ENCODE measurements at regions not wholly inside any gene's neighbourhood (a gene's known extent, or its start where the extent isn't known, plus 50 kb on each side); places are given as distances from the start of the nearest gene placed in this dataset.

DNA sequence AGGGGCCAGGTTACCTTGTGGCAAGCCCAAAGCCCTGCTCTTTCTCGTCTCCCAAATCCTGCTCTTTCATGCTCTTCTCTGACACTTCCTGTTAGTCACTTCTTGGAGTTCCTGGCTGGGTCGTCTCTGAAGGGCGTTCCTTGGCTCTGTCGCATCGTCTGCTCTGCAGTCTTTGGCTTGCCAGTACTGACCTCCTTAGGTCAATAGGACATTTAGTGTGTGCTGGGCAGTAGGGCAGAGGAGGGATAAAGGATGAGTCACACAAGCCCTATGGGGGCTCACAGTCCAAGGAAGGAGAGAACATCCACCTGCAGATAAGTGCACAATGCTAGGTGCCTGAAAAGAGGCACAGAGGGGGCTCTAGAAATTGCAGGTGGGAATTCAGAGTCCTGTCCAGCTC lies 87.5 kb downstream of the FAM43A start:
- no peak for TF ChIP-seq EZH2 (IDR thresholded peaks at IDR 0.05; ENCODE audit: low read depth)
- TF ChIP-seq, protein P1, sequence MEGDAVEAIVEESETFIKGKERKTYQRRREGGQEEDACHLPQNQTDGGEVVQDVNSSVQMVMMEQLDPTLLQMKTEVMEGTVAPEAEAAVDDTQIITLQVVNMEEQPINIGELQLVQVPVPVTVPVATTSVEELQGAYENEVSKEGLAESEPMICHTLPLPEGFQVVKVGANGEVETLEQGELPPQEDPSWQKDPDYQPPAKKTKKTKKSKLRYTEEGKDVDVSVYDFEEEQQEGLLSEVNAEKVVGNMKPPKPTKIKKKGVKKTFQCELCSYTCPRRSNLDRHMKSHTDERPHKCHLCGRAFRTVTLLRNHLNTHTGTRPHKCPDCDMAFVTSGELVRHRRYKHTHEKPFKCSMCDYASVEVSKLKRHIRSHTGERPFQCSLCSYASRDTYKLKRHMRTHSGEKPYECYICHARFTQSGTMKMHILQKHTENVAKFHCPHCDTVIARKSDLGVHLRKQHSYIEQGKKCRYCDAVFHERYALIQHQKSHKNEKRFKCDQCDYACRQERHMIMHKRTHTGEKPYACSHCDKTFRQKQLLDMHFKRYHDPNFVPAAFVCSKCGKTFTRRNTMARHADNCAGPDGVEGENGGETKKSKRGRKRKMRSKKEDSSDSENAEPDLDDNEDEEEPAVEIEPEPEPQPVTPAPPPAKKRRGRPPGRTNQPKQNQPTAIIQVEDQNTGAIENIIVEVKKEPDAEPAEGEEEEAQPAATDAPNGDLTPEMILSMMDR (conservative IDR thresholded peaks at IDR 0.05), result no peak
- H3K4me1 ChIP-seq (replicated peaks; ENCODE audit: insufficient read depth), result peaks cover 20% of the 10 kb centered on the region; the same call in 1 of the 2 replicates
- DNase-seq, result peak in 1 of 2 experiments; percentile 49
- H3F3A ChIP-seq (ENCODE audit: insufficient read depth, low read depth), result no peaks in the 10 kb centered on the region; the same call in 1 of the 2 replicates
- no peaks in the 10 kb centered on the region for H3K36me3 ChIP-seq (ENCODE audit: low read depth)
- no TSS peak for BruUV-seq (replicated peaks)
- intact Hi-C loops (cut with micrococcal nuclease; ENCODE audit: unreplicated experiment), result loop anchor here (10.0 kb wide), 1 partner anchor 332 kb away; no protein-coding TSS in a partner anchor
- no peak overlapping the region for H3K27ac ChIP-seq
- H4K20me1 ChIP-seq (ENCODE audit: insufficient read depth), result no peaks in the 10 kb centered on the region
- H3K4me3 ChIP-seq, result no peak overlapping the region
- no peaks in the 10 kb centered on the region for H3K9me3 ChIP-seq (ENCODE audit: insufficient read depth, low read depth)
- H3K9me2 ChIP-seq (ENCODE audit: insufficient read depth), result no peaks in the 10 kb centered on the region
- peaks cover 10% of the 10 kb centered on the region; the same call in 1 of the 2 replicates for H3K27me3 ChIP-seq (ENCODE audit: insufficient read depth, low read depth)
- H3K4me2 ChIP-seq, result no peak overlapping the region
- no peak overlapping the region for H2AFZ ChIP-seq
- ChIA-PET POLR2A (ENCODE audit: unreplicated experiment) (interaction anchor here (0.7 kb wide), 1 partner anchor 90 kb away, joined by 4 read pairs; no protein-coding TSS in a partner anchor), CTCF (interaction anchor here (0.6 kb wide), 1 partner anchor 51 kb away, joined by 3 read pairs; no protein-coding TSS in a partner anchor)
- no peaks in the 10 kb centered on the region for H3K79me2 ChIP-seq (ENCODE audit: low read depth)

DNA sequence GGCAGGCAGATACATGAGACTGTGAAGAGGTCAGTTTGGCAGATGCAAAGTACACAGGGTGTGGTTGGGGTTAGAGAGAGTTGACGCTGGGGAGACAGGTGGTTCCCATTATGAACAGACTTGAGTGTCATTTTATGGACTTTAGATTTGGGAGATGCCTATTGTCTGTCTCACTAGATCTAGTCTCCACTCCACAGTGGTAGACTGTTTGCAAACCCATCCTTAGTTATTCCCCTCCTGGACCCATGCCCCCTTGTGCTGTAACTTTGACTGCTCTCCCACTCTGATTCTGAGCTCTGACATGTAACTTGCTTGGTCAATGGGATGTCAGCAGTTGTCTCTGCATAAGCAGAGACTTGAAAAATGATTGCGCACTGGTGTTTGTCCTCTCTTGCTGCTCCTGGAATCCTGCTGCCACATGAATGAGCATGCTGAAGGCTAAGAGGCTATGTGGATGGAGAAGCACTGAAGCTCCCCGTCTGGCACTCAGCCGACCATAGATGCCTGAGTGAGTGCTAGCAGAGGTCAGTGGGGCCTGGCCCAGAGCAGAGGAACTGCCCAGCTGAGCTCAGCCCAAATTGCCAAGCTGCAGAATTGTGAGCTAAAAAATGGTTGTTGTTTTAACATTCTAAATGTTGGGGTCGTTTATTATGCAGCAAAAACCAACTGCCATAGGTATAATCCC lies 88.2 kb downstream of the FAM43A start:
- H3K79me2 ChIP-seq (ENCODE audit: low read depth), result no peaks in the 10 kb centered on the region
- BruUV-seq (replicated peaks), result no TSS peak
- no peak overlapping the region for H3K27ac ChIP-seq
- intact Hi-C loops (cut with micrococcal nuclease; ENCODE audit: unreplicated experiment), result loop anchor here (10.0 kb wide), 1 partner anchor 331 kb away; no protein-coding TSS in a partner anchor
- H3K4me2 ChIP-seq, result no peak overlapping the region
- H2AFZ ChIP-seq, result no peak overlapping the region
- no peaks in the 10 kb centered on the region for H3K36me3 ChIP-seq (ENCODE audit: low read depth)
- DNase-seq, result no peak
- no peaks in the 10 kb centered on the region; the same call in 1 of the 2 replicates for H3F3A ChIP-seq (ENCODE audit: insufficient read depth, low read depth)
- no peaks in the 10 kb centered on the region for H4K20me1 ChIP-seq (ENCODE audit: insufficient read depth)
- peaks cover 14% of the 10 kb centered on the region; the same call in 1 of the 2 replicates for H3K4me1 ChIP-seq (replicated peaks; ENCODE audit: insufficient read depth)
- no peak overlapping the region for H3K4me3 ChIP-seq
- H3K9me2 ChIP-seq (ENCODE audit: insufficient read depth), result no peaks in the 10 kb centered on the region
- no peaks in the 10 kb centered on the region for H3K9me3 ChIP-seq (ENCODE audit: insufficient read depth, low read depth)
- TF ChIP-seq, protein P1 (conservative IDR thresholded peaks at IDR 0.05), result no peak
- no peak for TF ChIP-seq EZH2 (IDR thresholded peaks at IDR 0.05; ENCODE audit: low read depth)
- peaks cover 10% of the 10 kb centered on the region; the same call in 1 of the 2 replicates for H3K27me3 ChIP-seq (ENCODE audit: insufficient read depth, low read depth)
- ChIA-PET POLR2A (ENCODE audit: unreplicated experiment) (interaction anchor here (0.7 kb wide), 2 partner anchors 91 to 257 kb away, joined by 4 to 16 read pairs; no protein-coding TSS in a partner anchor), CTCF (no interaction called here)

DNA sequence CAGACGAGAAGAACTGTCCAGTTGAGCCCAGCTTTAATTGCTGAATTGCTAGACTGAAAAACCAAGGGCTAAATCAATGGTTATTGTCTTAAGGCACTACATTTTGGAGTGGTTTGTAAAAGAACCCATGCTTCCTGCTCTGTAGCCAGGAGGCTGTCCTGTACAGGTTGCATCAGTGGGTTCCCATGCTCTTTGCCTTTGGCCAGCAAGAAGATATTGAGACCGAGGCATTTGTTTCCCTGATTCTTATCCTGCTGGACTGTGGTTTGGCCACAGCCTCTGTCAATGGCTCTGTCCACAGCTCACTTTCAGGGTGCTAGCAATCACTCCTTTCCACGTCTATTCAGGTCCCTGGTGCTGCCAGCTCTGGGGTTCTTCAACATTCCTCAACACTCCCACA lies 89.6 kb downstream of the FAM43A start:
- no TSS peak for BruUV-seq (replicated peaks)
- H3K4me3 ChIP-seq, result no peak overlapping the region
- CTCF ChIA-PET, result no interaction called here

More for the DNA sequence above, 89.6 kb downstream of the FAM43A start:
- Histone ChIP-seq H3K27ac (no peak overlapping the region), H2AFZ (no peak overlapping the region), H3K79me2 (ENCODE audit: low read depth) (no peaks in the 10 kb centered on the region), H3K9me3 (ENCODE audit: insufficient read depth, low read depth) (no peaks in the 10 kb centered on the region), H3F3A (ENCODE audit: insufficient read depth, low read depth) (no peaks in the 10 kb centered on the region; the same call in 1 of the 2 replicates), H3K9me2 (ENCODE audit: insufficient read depth) (no peaks in the 10 kb centered on the region), H3K4me1 (replicated peaks; ENCODE audit: insufficient read depth) (0 out of 2 replicates have a peak, but pooled peaks cover 12% of the 10 kb centered on the region), H3K27me3 (ENCODE audit: insufficient read depth, low read depth) (peaks cover 10% of the 10 kb centered on the region; the same call in 1 of the 2 replicates), H3K4me2 (no peak overlapping the region), H4K20me1 (ENCODE audit: insufficient read depth) (no peaks in the 10 kb centered on the region), H3K36me3 (ENCODE audit: low read depth) (no peaks in the 10 kb centered on the region)
- no peak for DNase-seq
- POLR2A ChIA-PET (ENCODE audit: unreplicated experiment), result interaction anchor here (0.7 kb wide), 1 partner anchor 733 kb away, joined by 4 read pairs; no protein-coding TSS in a partner anchor
- TF ChIP-seq, protein P1 (conservative IDR thresholded peaks at IDR 0.05), result no peak
- no peak for TF ChIP-seq EZH2 (IDR thresholded peaks at IDR 0.05; ENCODE audit: low read depth)
- intact Hi-C loops (cut with micrococcal nuclease; ENCODE audit: unreplicated experiment), result loop anchor here (10.0 kb wide), 1 partner anchor 330 kb away; no protein-coding TSS in a partner anchor
